MM.1S (cell line): ENCODE measurements at regions not wholly inside any gene's neighbourhood (a gene's known extent, or its start where the extent isn't known, plus 50 kb on each side); places are given as distances from the start of the nearest gene placed in this dataset.
"Not testable (repeated sequence)": the region's sequence is repeated elsewhere in the genome, so short reads cannot be mapped to it uniquely, and the experiment has no call there.

Experiments used
- DNase-seq: peaks from one replicate; pipeline ENCODE4 v3.0.0-alpha.2; 2015
- H2AFZ ChIP-seq: fragments of 300-600 bp; sonication (generic); 2 replicates; pipeline ENCODE4 v1.6.0; 2016; ENCODE audit warnings: antibody characterized with exemption, low read length
- H3F3A ChIP-seq: fragments of 300-600 bp; sonication (generic); 2 replicates; pipeline ENCODE4 v1.6.1; 2016; ENCODE audit warnings: mild to moderate bottlenecking, antibody characterized with exemption, low read length, moderate library complexity, mixed read lengths; ENCODE audit not compliant: insufficient read depth
- H3K27ac ChIP-seq: fragments of 300-600 bp; sonication (generic); 2 replicates; pipeline ENCODE4 v1.5.1; 2016; ENCODE audit warnings: mild to moderate bottlenecking, low read length
- H3K27me3 ChIP-seq: fragments of 300-600 bp; sonication (generic); replicated peaks from 2 replicates; pipeline ENCODE4 v1.6.0; 2016; ENCODE audit warnings: low read length; ENCODE audit not compliant: insufficient read depth
- H3K36me3 ChIP-seq: fragments of 300-600 bp; sonication (generic); replicated peaks from 2 replicates; pipeline ENCODE4 v1.6.1; 2016; ENCODE audit warnings: mild to moderate bottlenecking, low read length, mixed read lengths; ENCODE audit not compliant: insufficient read depth
- H3K4me1 ChIP-seq: fragments of 300-600 bp; sonication (generic); 2 replicates; pipeline ENCODE4 v1.6.1; 2016; ENCODE audit warnings: low read length, mixed read lengths
- H3K4me2 ChIP-seq: fragments of 300-600 bp; sonication (generic); 2 replicates; pipeline ENCODE4 v1.6.0; 2016; ENCODE audit warnings: low read depth, low read length
- H3K4me3 ChIP-seq: fragments of 300-600 bp; sonication (generic); 2 replicates; pipeline ENCODE4 v1.5.1; 2016; ENCODE audit warnings: low read length, mixed read lengths
- H3K79me2 ChIP-seq: fragments of 300-600 bp; sonication (generic); 2 replicates; pipeline ENCODE4 v1.6.1; 2016; ENCODE audit warnings: mixed run types, low read length, mixed read lengths
- H3K9ac ChIP-seq: fragments of 300-600 bp; sonication (generic); 2 replicates; pipeline ENCODE4 v1.6.1; 2016; ENCODE audit warnings: low read length, mixed read lengths
- H3K9me2 ChIP-seq: fragments of 300-600 bp; sonication (generic); replicated peaks from 2 replicates; pipeline ENCODE4 v1.6.1; 2016; ENCODE audit warnings: mild to moderate bottlenecking, low read length, mixed read lengths; ENCODE audit not compliant: insufficient read depth
- H3K9me3 ChIP-seq: fragments of 300-600 bp; sonication (generic); replicated peaks from 2 replicates; pipeline ENCODE4 v1.6.1; 2016; ENCODE audit warnings: mild to moderate bottlenecking, low read length, mixed read lengths; ENCODE audit not compliant: insufficient read depth
- H4K20me1 ChIP-seq: fragments of 300-600 bp; sonication (generic); 2 replicates; pipeline ENCODE4 v1.6.1; 2016; ENCODE audit warnings: mild to moderate bottlenecking, low read length, moderate library complexity, mixed read lengths; ENCODE audit not compliant: insufficient read depth
- EZH2 ChIP-seq: fragments of 300-600 bp; sonication (generic); optimal IDR thresholded peaks from 2 replicates; pipeline ENCODE3; 2017; ENCODE audit warnings: low read depth, mild to moderate bottlenecking, antibody characterized with exemption, low read length, mixed read lengths
- EZH2phosphoT487 ChIP-seq: fragments of 300-600 bp; sonication (generic); IDR thresholded peaks from 2 replicates; pipeline ENCODE4 v1.6.1; 2018; ENCODE audit warnings: antibody characterized with exemption, low read length
- TF ChIP-seq, protein P1 (sequence below): fragments of 300-600 bp; sonication (generic); IDR thresholded peaks from 2 replicates; pipeline ENCODE4 v1.5.1; 2016; ENCODE audit warnings: antibody characterized with exemption, low read length, mixed read lengths

DNA sequence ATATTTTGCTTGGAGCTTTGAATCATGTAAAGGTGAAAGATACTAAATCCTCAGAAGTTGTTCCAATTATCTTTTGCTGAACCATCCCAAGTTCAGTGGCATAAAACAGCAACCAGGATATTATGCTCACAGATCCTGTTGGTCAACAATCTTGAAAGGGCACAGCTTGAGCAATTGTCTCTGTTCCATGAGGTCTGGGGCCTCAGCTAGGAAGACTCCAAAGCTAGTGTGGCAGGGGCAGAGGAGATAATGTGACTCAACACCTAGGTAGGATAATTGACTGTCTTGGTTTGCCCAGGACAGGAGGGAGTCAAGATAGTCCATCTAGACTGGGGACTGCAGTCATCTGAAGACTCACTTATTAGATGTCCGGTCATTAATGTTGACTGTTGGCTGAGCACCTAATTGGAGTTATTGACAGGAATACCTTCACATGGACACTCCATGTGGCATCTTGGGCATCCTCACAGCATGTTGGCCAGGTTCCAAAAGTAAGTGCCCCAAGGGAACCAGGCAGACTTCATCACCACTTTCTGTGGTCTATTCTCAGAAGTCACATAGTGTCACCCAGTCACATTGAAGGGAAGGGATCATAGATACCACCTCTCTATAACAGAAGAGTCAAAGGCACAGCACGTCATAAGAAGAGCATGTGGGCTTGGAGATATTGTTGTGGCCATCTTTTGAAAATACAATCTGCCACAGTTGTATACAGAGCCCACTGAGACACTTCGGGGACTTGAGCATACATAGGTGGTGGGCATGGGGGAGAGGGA, 88.4 kb upstream of the GPBP1 start:
- no peaks in the 10 kb centered on the region for H3K9me3 ChIP-seq
- H2AFZ ChIP-seq, result no peak overlapping the region
- H3K4me3 ChIP-seq, result no peak overlapping the region
- H3K9ac ChIP-seq, result no peak overlapping the region
- DNase-seq, result no peak
- H3F3A ChIP-seq, result no peaks in the 10 kb centered on the region
- H3K4me1 ChIP-seq, result no peaks in the 10 kb centered on the region
- no peaks in the 10 kb centered on the region for H3K27me3 ChIP-seq
- no peak overlapping the region for H3K27ac ChIP-seq
- no peaks in the 10 kb centered on the region for H3K9me2 ChIP-seq
- H4K20me1 ChIP-seq, result no peaks in the 10 kb centered on the region
- no peak for TF ChIP-seq EZH2
- TF ChIP-seq, protein P1, sequence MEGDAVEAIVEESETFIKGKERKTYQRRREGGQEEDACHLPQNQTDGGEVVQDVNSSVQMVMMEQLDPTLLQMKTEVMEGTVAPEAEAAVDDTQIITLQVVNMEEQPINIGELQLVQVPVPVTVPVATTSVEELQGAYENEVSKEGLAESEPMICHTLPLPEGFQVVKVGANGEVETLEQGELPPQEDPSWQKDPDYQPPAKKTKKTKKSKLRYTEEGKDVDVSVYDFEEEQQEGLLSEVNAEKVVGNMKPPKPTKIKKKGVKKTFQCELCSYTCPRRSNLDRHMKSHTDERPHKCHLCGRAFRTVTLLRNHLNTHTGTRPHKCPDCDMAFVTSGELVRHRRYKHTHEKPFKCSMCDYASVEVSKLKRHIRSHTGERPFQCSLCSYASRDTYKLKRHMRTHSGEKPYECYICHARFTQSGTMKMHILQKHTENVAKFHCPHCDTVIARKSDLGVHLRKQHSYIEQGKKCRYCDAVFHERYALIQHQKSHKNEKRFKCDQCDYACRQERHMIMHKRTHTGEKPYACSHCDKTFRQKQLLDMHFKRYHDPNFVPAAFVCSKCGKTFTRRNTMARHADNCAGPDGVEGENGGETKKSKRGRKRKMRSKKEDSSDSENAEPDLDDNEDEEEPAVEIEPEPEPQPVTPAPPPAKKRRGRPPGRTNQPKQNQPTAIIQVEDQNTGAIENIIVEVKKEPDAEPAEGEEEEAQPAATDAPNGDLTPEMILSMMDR, result no peak
- no peak for TF ChIP-seq EZH2phosphoT487
- H3K4me2 ChIP-seq, result no peak overlapping the region
- H3K36me3 ChIP-seq, result no peaks in the 10 kb centered on the region
- no peaks in the 10 kb centered on the region for H3K79me2 ChIP-seq

- not testable (repeated sequence) for H3K36me3 ChIP-seq
These were observed 85.9 kb upstream of the GPBP1 start for GRCh38 chr5:57087947-57088346.

GRCh38 chr5:57094753-57095683, 78.8 kb upstream of the GPBP1 start:
- no peaks in the 10 kb centered on the region for H3K27me3 ChIP-seq
- no peak for DNase-seq
- no peak overlapping the region for H3K4me3 ChIP-seq
- no peak overlapping the region for H3K9ac ChIP-seq
- no peaks in the 10 kb centered on the region for H4K20me1 ChIP-seq
- H3K79me2 ChIP-seq, result no peaks in the 10 kb centered on the region
- no peaks in the 10 kb centered on the region for H3K36me3 ChIP-seq
- H3F3A ChIP-seq, result no peaks in the 10 kb centered on the region
- no peak overlapping the region for H3K27ac ChIP-seq
- H3K4me1 ChIP-seq, result no peaks in the 10 kb centered on the region
- H2AFZ ChIP-seq, result no peak overlapping the region
- TF ChIP-seq, protein P1, result peak; percentile 23; the same call in 1 of the 2 replicates
- no peak for TF ChIP-seq EZH2
- H3K4me2 ChIP-seq, result no peak overlapping the region
- H3K9me3 ChIP-seq, result no peaks in the 10 kb centered on the region
- H3K9me2 ChIP-seq, result no peaks in the 10 kb centered on the region

More at GRCh38 chr5:57087947-57088346, 85.9 kb upstream of the GPBP1 start:
- not testable (repeated sequence) for H3K9me2 ChIP-seq, H3K9me3 ChIP-seq, H3K79me2 ChIP-seq, H3K4me1 ChIP-seq, H3K9ac ChIP-seq, H2AFZ ChIP-seq, H3K27me3 ChIP-seq, DNase-seq, H3K4me2 ChIP-seq, H3K4me3 ChIP-seq, H3K27ac ChIP-seq, H3F3A ChIP-seq, H4K20me1 ChIP-seq
